H9 (cell line): ENCODE measurements at regions not wholly inside any gene's neighbourhood (a gene's known extent, or its start where the extent isn't known, plus 50 kb on each side); places are given as distances from the start of the nearest gene placed in this dataset.

Source experiments
- DNase-seq: peaks from one replicate; pipeline ENCODE4 v3.0.0-alpha.2; 2017
- H2AFZ ChIP-seq: one replicate; pipeline ENCODE4 v1.6.1; 2013; ENCODE audit warnings: mild to moderate bottlenecking, low read length, control low read depth, moderate library complexity
- H2AK5ac ChIP-seq: 2 replicates; pipeline ENCODE4 v1.6.1; 2013; ENCODE audit warnings: low read length, control low read depth, mixed read lengths; ENCODE audit not compliant: insufficient read length
- H2BK120ac ChIP-seq: one replicate; pipeline ENCODE4 v1.6.1; 2013; ENCODE audit warnings: low read depth, mild to moderate bottlenecking, low read length, control low read depth, inconsistent platforms; ENCODE audit not compliant: poor library complexity, severe bottlenecking
- H2BK12ac ChIP-seq: 2 replicates; pipeline ENCODE4 v1.6.1; 2013; ENCODE audit warnings: low read length, control low read depth, mixed read lengths, low read depth; ENCODE audit not compliant: insufficient read length
- H2BK15ac ChIP-seq: 2 replicates; pipeline ENCODE4 v1.6.1; 2013; ENCODE audit warnings: low read depth, low read length, control low read depth
- H2BK20ac ChIP-seq: one replicate; pipeline ENCODE4 v1.6.1; 2013; ENCODE audit warnings: low read depth, mild to moderate bottlenecking, low read length, control low read depth, inconsistent platforms; ENCODE audit not compliant: poor library complexity, severe bottlenecking
- H2BK5ac ChIP-seq: 2 replicates; pipeline ENCODE4 v1.6.1; 2013; ENCODE audit warnings: low read length, control low read depth, mixed read lengths; ENCODE audit not compliant: insufficient read length
- H3K14ac ChIP-seq: 2 replicates; pipeline ENCODE4 v1.6.1; 2013; ENCODE audit warnings: low read length, control low read depth; ENCODE audit not compliant: insufficient read depth
- H3K18ac ChIP-seq: 2 replicates; pipeline ENCODE4 v1.6.1; 2013; ENCODE audit warnings: low read depth, mild to moderate bottlenecking, mixed read lengths, low read length, control low read depth; ENCODE audit not compliant: insufficient read length
- H3K23ac ChIP-seq: 2 replicates; pipeline ENCODE4 v1.6.1; 2013; ENCODE audit warnings: low read length, control low read depth, mixed read lengths, low read depth; ENCODE audit not compliant: insufficient read length
- H3K23me2 ChIP-seq: 2 replicates; pipeline ENCODE4 v1.6.1; 2013; ENCODE audit warnings: low read depth, mild to moderate bottlenecking, mixed read lengths, low read length, control low read depth; ENCODE audit not compliant: insufficient read length, poor library complexity, severe bottlenecking
- H3K27ac ChIP-seq: 2 replicates; pipeline ENCODE4 v1.5.1; 2013; ENCODE audit warnings: low read length, control low read depth, mixed read lengths, low read depth; ENCODE audit not compliant: insufficient read length
- H3K27me3 ChIP-seq: 2 replicates; pipeline ENCODE4 v1.6.1; 2013; ENCODE audit warnings: low read length, control low read depth, inconsistent platforms; ENCODE audit not compliant: insufficient read depth
- H3K4ac ChIP-seq: 2 replicates; pipeline ENCODE4 v1.6.1; 2013; ENCODE audit warnings: low read depth, mild to moderate bottlenecking, control low read depth, inconsistent platforms, low read length, moderate library complexity
- H3K4me1 ChIP-seq: 2 replicates; pipeline ENCODE4 v1.6.1; 2013; ENCODE audit warnings: low read length, control low read depth, inconsistent platforms; ENCODE audit not compliant: insufficient read depth
- H3K4me2 ChIP-seq: 2 replicates; pipeline ENCODE4 v1.6.1; 2013; ENCODE audit warnings: low read length, control low read depth, mixed read lengths; ENCODE audit not compliant: insufficient read length, insufficient read depth
- H3K56ac ChIP-seq: 2 replicates; pipeline ENCODE4 v1.6.1; 2013; ENCODE audit warnings: low read depth, mild to moderate bottlenecking, mixed read lengths, low read length, control low read depth; ENCODE audit not compliant: insufficient read length
- H3K79me1 ChIP-seq: 2 replicates; pipeline ENCODE4 v1.6.1; 2013; ENCODE audit warnings: low read depth, mild to moderate bottlenecking, moderate library complexity, low read length, control low read depth, inconsistent platforms; ENCODE audit not compliant: insufficient read depth, poor library complexity, severe bottlenecking
- H3K79me2 ChIP-seq: 2 replicates; pipeline ENCODE4 v1.6.1; 2013; ENCODE audit warnings: low read length, control low read depth, inconsistent platforms; ENCODE audit not compliant: insufficient read depth
- H3K9ac ChIP-seq: 2 replicates; pipeline ENCODE4 v1.6.1; 2013; ENCODE audit warnings: low read length, control low read depth, mixed read lengths; ENCODE audit not compliant: insufficient read length; ENCODE audit errors: extremely low read depth
- H3K9me3 ChIP-seq: one replicate; pipeline ENCODE4 v1.6.1; 2013; ENCODE audit warnings: low read depth, low read length, inconsistent platforms; ENCODE audit not compliant: control insufficient read depth
- H3T11ph ChIP-seq: one replicate; pipeline ENCODE4 v1.6.1; 2013; ENCODE audit warnings: mild to moderate bottlenecking, low read length, control low read depth, inconsistent platforms
- H4K20me1 ChIP-seq: one replicate; pipeline ENCODE4 v1.6.1; 2013; ENCODE audit not compliant: control insufficient read depth, insufficient read length, insufficient read depth
- H4K5ac ChIP-seq: 2 replicates; pipeline ENCODE4 v1.6.1; 2013; ENCODE audit warnings: low read depth, mild to moderate bottlenecking, mixed read lengths, low read length, control low read depth; ENCODE audit not compliant: insufficient read length
- H4K8ac ChIP-seq: replicated peaks from 2 replicates; pipeline ENCODE4 v1.6.1; 2013; ENCODE audit warnings: low read length, control low read depth, mixed read lengths, low read depth; ENCODE audit not compliant: insufficient read length
- H4K91ac ChIP-seq: 2 replicates; pipeline ENCODE4 v1.6.1; 2013; ENCODE audit warnings: low read depth, mild to moderate bottlenecking, moderate library complexity, mixed read lengths, low read length, control low read depth; ENCODE audit not compliant: insufficient read length
- H3K27ac Mint-ChIP-seq, 3 experiments: 2 replicates in 2 of 3; 3 replicates in 1 of 3; pipeline ENCODE4 v1.8.0; 2020 to 2021; ENCODE audit warnings: mixed read lengths in 3 of 3, mild to moderate bottlenecking in 1 of 3, moderate library complexity in 1 of 3
- H3K27me3 Mint-ChIP-seq: 2 replicates; pipeline ENCODE4 v1.8.0; 2021; ENCODE audit warnings: low read depth, mild to moderate bottlenecking, moderate library complexity, mixed read lengths
- H3K36me3 Mint-ChIP-seq, 3 experiments: 2 replicates in 2 of 3; 3 replicates in 1 of 3; pipeline ENCODE4 v1.8.0; 2020 to 2021; ENCODE audit warnings: low read depth in 3 of 3, mixed read lengths in 3 of 3; ENCODE audit not compliant: insufficient read depth in 1 of 3
- H3K4me1 Mint-ChIP-seq, 2 experiments: 2 replicates each; pipeline ENCODE4 v1.8.0; 2020; ENCODE audit warnings: mixed read lengths in 2 of 2
- H3K4me3 Mint-ChIP-seq, 2 experiments: 2 replicates in 1 of 2; 3 replicates in 1 of 2; pipeline ENCODE4 v1.8.0; 2020 to 2021; ENCODE audit warnings: mild to moderate bottlenecking in 2 of 2, mixed read lengths in 2 of 2, moderate library complexity in 1 of 2
- H3K9me3 Mint-ChIP-seq, 2 experiments: 2 replicates in 1 of 2; 3 replicates in 1 of 2; pipeline ENCODE4 v1.8.0; 2020; ENCODE audit warnings: mild to moderate bottlenecking in 2 of 2, mixed read lengths in 2 of 2, moderate library complexity in 1 of 2
- WGBS: extraction: QIAGEN DNeasy Blood & Tissue Kit; methylation state at CpG from one replicate; pipeline ENCODE4 v1.1.7; 2013; ENCODE audit warnings: missing lambda C conversion rate, low lambda C conversion rate, mixed read lengths; ENCODE audit not compliant: insufficient read length; ENCODE audit errors: extremely low coverage; 5-methylcytosine and 5-hydroxymethylcytosine counted together
- TF ChIP-seq, protein P1 (sequence below): fragments of 200-600 bp; sonication (generic); conservative IDR thresholded peaks from 3 replicates; pipeline ENCODE4 v1.8.0; 2021; ENCODE audit warnings: antibody characterized with exemption, mild to moderate bottlenecking

DNA sequence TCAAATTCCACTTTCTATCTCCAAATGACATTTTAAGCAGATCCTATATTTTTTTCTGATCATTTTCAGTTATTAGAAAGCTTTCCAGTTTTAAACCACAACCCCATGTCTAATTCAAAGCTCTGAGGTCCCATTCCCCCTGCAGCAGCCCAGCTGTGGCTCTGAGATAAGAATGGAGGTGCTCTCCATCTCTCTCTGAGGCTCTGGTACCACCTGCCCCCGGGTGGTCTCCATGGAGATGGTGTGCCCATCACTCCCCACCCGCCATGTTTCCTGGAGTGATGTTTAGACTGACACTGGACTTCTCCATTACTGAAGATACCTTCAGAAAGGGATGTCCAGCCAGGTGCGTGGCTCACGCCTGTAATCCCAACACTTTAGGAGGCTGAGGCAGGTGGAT, 68.1 kb upstream of the SEC14L1 start:
- Histone ChIP-seq H4K8ac (no peak overlapping the region), H2BK120ac (no peak overlapping the region)
- no peaks in the 10 kb centered on the region for H3K36me3 Mint-ChIP-seq

More for the DNA sequence above, 68.1 kb upstream of the SEC14L1 start:
- Mint-ChIP-seq H3K4me1 (peaks cover 15 to 16% of the 10 kb centered on the region in 2 experiments), H3K9me3 (no peaks in the 10 kb centered on the region), H3K27me3 (peaks cover 16% of the 10 kb centered on the region), H3K27ac (no peak overlapping the region), H3K4me3 (no peak overlapping the region)
- no peaks in the 10 kb centered on the region for H3K27me3 ChIP-seq
- H2AFZ ChIP-seq, result no peak overlapping the region
- no peak for DNase-seq
- no peak overlapping the region for H3K4me2 ChIP-seq
- H3K4me1 ChIP-seq, result 0 out of 2 replicates have a peak, but pooled peaks cover 2% of the 10 kb centered on the region
- no peak overlapping the region for H4K5ac ChIP-seq
- no peaks in the 10 kb centered on the region for H4K20me1 ChIP-seq
- no peak overlapping the region for H4K91ac ChIP-seq
- no peak overlapping the region for H3K23ac ChIP-seq
- no peaks in the 10 kb centered on the region for H3K79me2 ChIP-seq
- no peak overlapping the region for H2BK15ac ChIP-seq
- H3K56ac ChIP-seq, result no peak overlapping the region
- no peaks in the 10 kb centered on the region for H3K23me2 ChIP-seq
- no peak overlapping the region for H3K14ac ChIP-seq
- no peak overlapping the region for H3K18ac ChIP-seq
- no peak overlapping the region for H2AK5ac ChIP-seq
- no peak overlapping the region for H3K4ac ChIP-seq
- no peak overlapping the region for H3K9ac ChIP-seq
- H3K9me3 ChIP-seq, result no peaks in the 10 kb centered on the region
- no peaks in the 10 kb centered on the region for H3K79me1 ChIP-seq
- H3T11ph ChIP-seq, result no peak overlapping the region
- TF ChIP-seq, protein P1, sequence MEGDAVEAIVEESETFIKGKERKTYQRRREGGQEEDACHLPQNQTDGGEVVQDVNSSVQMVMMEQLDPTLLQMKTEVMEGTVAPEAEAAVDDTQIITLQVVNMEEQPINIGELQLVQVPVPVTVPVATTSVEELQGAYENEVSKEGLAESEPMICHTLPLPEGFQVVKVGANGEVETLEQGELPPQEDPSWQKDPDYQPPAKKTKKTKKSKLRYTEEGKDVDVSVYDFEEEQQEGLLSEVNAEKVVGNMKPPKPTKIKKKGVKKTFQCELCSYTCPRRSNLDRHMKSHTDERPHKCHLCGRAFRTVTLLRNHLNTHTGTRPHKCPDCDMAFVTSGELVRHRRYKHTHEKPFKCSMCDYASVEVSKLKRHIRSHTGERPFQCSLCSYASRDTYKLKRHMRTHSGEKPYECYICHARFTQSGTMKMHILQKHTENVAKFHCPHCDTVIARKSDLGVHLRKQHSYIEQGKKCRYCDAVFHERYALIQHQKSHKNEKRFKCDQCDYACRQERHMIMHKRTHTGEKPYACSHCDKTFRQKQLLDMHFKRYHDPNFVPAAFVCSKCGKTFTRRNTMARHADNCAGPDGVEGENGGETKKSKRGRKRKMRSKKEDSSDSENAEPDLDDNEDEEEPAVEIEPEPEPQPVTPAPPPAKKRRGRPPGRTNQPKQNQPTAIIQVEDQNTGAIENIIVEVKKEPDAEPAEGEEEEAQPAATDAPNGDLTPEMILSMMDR, result no peak
- WGBS, result no CpG with 5 or more reads among the region's 4 CpGs
- H3K27ac ChIP-seq, result no peak overlapping the region
- H2BK5ac ChIP-seq, result no peak overlapping the region
- H2BK20ac ChIP-seq, result no peak overlapping the region
- H2BK12ac ChIP-seq, result no peak overlapping the region
